ENCODE measurements at regions not wholly inside any gene's neighbourhood (a gene's known extent, or its start where the extent isn't known, plus 50 kb on each side); places are given as distances from the start of the nearest gene placed in this dataset.

- H3K9me3 ChIP-seq (ENCODE audit: control insufficient read depth in 2 of 2, insufficient read depth in 1 of 2, low read length in 1 of 2), result no peaks in the 10 kb centered on the region
- H3K27me3 ChIP-seq (ENCODE audit: control insufficient read depth in 2 of 2, insufficient read depth in 1 of 2, low read length in 1 of 2), result no peaks in the 10 kb centered on the region
- no peak overlapping the region for H3K4me3 ChIP-seq (ENCODE audit: low read length in 2 of 2)
- no peaks in the 10 kb centered on the region for H3K4me1 ChIP-seq (ENCODE audit: control insufficient read depth in 2 of 2, insufficient read depth in 2 of 2, low read length in 2 of 2)
- no peak for DNase-seq (ENCODE audit: low read depth in 6 of 9, low spot score in 9 of 9)
- H3K27ac ChIP-seq (ENCODE audit: low read depth in 1 of 2, low read length in 1 of 2), result no peak overlapping the region
- no peaks in the 10 kb centered on the region for H3K36me3 ChIP-seq (ENCODE audit: control insufficient read depth in 2 of 2, insufficient read depth in 2 of 2, low read length in 1 of 2)
Measured at GRCh38 chr3:67846166-67846565, 191.8 kb upstream of the SUCLG2 start.

GRCh38 chr3:67832817-67833216, 178.4 kb upstream of the SUCLG2 start:
- H3K9me3 ChIP-seq (ENCODE audit: control insufficient read depth in 2 of 2, insufficient read depth in 1 of 2, low read length in 1 of 2), result peaks cover 0 to 3% of the 10 kb centered on the region in 2 donors

GRCh38 chr3:67831262-67831661, 176.8 kb upstream of the SUCLG2 start:
- Histone ChIP-seq H3K36me3 (ENCODE audit: control insufficient read depth in 2 of 2, insufficient read depth in 2 of 2, low read length in 1 of 2) (no peaks in the 10 kb centered on the region), H3K4me1 (ENCODE audit: control insufficient read depth in 2 of 2, insufficient read depth in 2 of 2, low read length in 2 of 2) (no peaks in the 10 kb centered on the region), H3K9me3 (ENCODE audit: control insufficient read depth in 2 of 2, insufficient read depth in 1 of 2, low read length in 1 of 2) (peaks cover 0 to 3% of the 10 kb centered on the region in 2 donors), H3K4me3 (ENCODE audit: low read length in 2 of 2) (no peak overlapping the region), H3K27ac (ENCODE audit: low read depth in 1 of 2, low read length in 1 of 2) (no peak overlapping the region), H3K27me3 (ENCODE audit: control insufficient read depth in 2 of 2, insufficient read depth in 1 of 2, low read length in 1 of 2) (no peaks in the 10 kb centered on the region)
- WGBS, result 89% methylated on average over 3 of the region's 3 CpGs
- DNase-seq (ENCODE audit: low read depth in 6 of 9, low spot score in 9 of 9), result no peak

More at GRCh38 chr3:67832817-67833216, 178.4 kb upstream of the SUCLG2 start:
- Histone ChIP-seq H3K27me3 (ENCODE audit: control insufficient read depth in 2 of 2, insufficient read depth in 1 of 2, low read length in 1 of 2) (no peaks in the 10 kb centered on the region), H3K27ac (ENCODE audit: low read depth in 1 of 2, low read length in 1 of 2) (no peak overlapping the region), H3K4me3 (ENCODE audit: low read length in 2 of 2) (no peak overlapping the region), H3K36me3 (ENCODE audit: control insufficient read depth in 2 of 2, insufficient read depth in 2 of 2, low read length in 1 of 2) (no peaks in the 10 kb centered on the region), H3K4me1 (ENCODE audit: control insufficient read depth in 2 of 2, insufficient read depth in 2 of 2, low read length in 2 of 2) (no peaks in the 10 kb centered on the region)
- no peak for DNase-seq (ENCODE audit: low read depth in 6 of 9, low spot score in 9 of 9)
- WGBS, result 76% methylated on average over 1 of the region's 1 CpG

GRCh38 chr3:67828486-67829010, 174.1 kb upstream of the SUCLG2 start:
- H3K27ac ChIP-seq (ENCODE audit: low read depth in 1 of 2, low read length in 1 of 2), result no peak overlapping the region
- no peaks in the 10 kb centered on the region for H3K4me1 ChIP-seq (ENCODE audit: control insufficient read depth in 2 of 2, insufficient read depth in 2 of 2, low read length in 2 of 2)
- no peaks in the 10 kb centered on the region for H3K9me3 ChIP-seq (ENCODE audit: control insufficient read depth in 2 of 2, insufficient read depth in 1 of 2, low read length in 1 of 2)
- no peaks in the 10 kb centered on the region for H3K27me3 ChIP-seq (ENCODE audit: control insufficient read depth in 2 of 2, insufficient read depth in 1 of 2, low read length in 1 of 2)
- H3K4me3 ChIP-seq (ENCODE audit: low read length in 2 of 2), result no peak overlapping the region
- WGBS, result 97% methylated on average over 1 of the region's 1 CpG
- H3K36me3 ChIP-seq (ENCODE audit: control insufficient read depth in 2 of 2, insufficient read depth in 2 of 2, low read length in 1 of 2), result no peaks in the 10 kb centered on the region
- no peak for DNase-seq (ENCODE audit: low read depth in 6 of 9, low spot score in 9 of 9)

- Histone ChIP-seq H3K36me3 (ENCODE audit: control insufficient read depth in 2 of 2, insufficient read depth in 2 of 2, low read length in 1 of 2) (no peaks in the 10 kb centered on the region), H3K4me1 (ENCODE audit: control insufficient read depth in 2 of 2, insufficient read depth in 2 of 2, low read length in 2 of 2) (no peaks in the 10 kb centered on the region), H3K4me3 (ENCODE audit: low read length in 2 of 2) (no peak overlapping the region), H3K9me3 (ENCODE audit: control insufficient read depth in 2 of 2, insufficient read depth in 1 of 2, low read length in 1 of 2) (no peaks in the 10 kb centered on the region), H3K27ac (ENCODE audit: low read depth in 1 of 2, low read length in 1 of 2) (no peak overlapping the region), H3K27me3 (ENCODE audit: control insufficient read depth in 2 of 2, insufficient read depth in 1 of 2, low read length in 1 of 2) (no peaks in the 10 kb centered on the region)
- 90% methylated on average over 4 of the region's 4 CpGs for WGBS
- no peak for DNase-seq (ENCODE audit: low read depth in 6 of 9, low spot score in 9 of 9)
Measured at GRCh38 chr3:67821135-67821534, 166.7 kb upstream of the SUCLG2 start.

GRCh38 chr3:67819447-67819846, 165.0 kb upstream of the SUCLG2 start:
- Histone ChIP-seq H3K4me3 (ENCODE audit: low read length in 2 of 2) (no peak overlapping the region), H3K27ac (ENCODE audit: low read depth in 1 of 2, low read length in 1 of 2) (no peak overlapping the region), H3K36me3 (ENCODE audit: control insufficient read depth in 2 of 2, insufficient read depth in 2 of 2, low read length in 1 of 2) (no peaks in the 10 kb centered on the region), H3K4me1 (ENCODE audit: control insufficient read depth in 2 of 2, insufficient read depth in 2 of 2, low read length in 2 of 2) (no peaks in the 10 kb centered on the region), H3K9me3 (ENCODE audit: control insufficient read depth in 2 of 2, insufficient read depth in 1 of 2, low read length in 1 of 2) (no peaks in the 10 kb centered on the region), H3K27me3 (ENCODE audit: control insufficient read depth in 2 of 2, insufficient read depth in 1 of 2, low read length in 1 of 2) (no peaks in the 10 kb centered on the region)
- DNase-seq (ENCODE audit: low read depth in 6 of 9, low spot score in 9 of 9), result no peak
- 65% methylated on average over 1 of the region's 1 CpG for WGBS

GRCh38 chr3:67809370-67809935, 155.0 kb upstream of the SUCLG2 start:
- 80% methylated on average over 4 of the region's 4 CpGs for WGBS
- Histone ChIP-seq H3K4me1 (ENCODE audit: control insufficient read depth in 2 of 2, insufficient read depth in 2 of 2, low read length in 2 of 2) (no peaks in the 10 kb centered on the region), H3K36me3 (ENCODE audit: control insufficient read depth in 2 of 2, insufficient read depth in 2 of 2, low read length in 1 of 2) (no peaks in the 10 kb centered on the region), H3K27me3 (ENCODE audit: control insufficient read depth in 2 of 2, insufficient read depth in 1 of 2, low read length in 1 of 2) (no peaks in the 10 kb centered on the region), H3K27ac (ENCODE audit: low read depth in 1 of 2, low read length in 1 of 2) (no peak overlapping the region), H3K4me3 (ENCODE audit: low read length in 2 of 2) (no peak overlapping the region), H3K9me3 (ENCODE audit: control insufficient read depth in 2 of 2, insufficient read depth in 1 of 2, low read length in 1 of 2) (peaks cover 0 to 4% of the 10 kb centered on the region in 2 donors)
- no peak for DNase-seq (ENCODE audit: low read depth in 6 of 9, low spot score in 9 of 9)

- DNase-seq (ENCODE audit: low read depth in 6 of 9, low spot score in 9 of 9), result no peak
- H3K36me3 ChIP-seq (ENCODE audit: control insufficient read depth in 2 of 2, insufficient read depth in 2 of 2, low read length in 1 of 2), result no peaks in the 10 kb centered on the region
- no peaks in the 10 kb centered on the region for H3K27me3 ChIP-seq (ENCODE audit: control insufficient read depth in 2 of 2, insufficient read depth in 1 of 2, low read length in 1 of 2)
- 86% methylated on average over 3 of the region's 3 CpGs for WGBS
- H3K4me1 ChIP-seq (ENCODE audit: control insufficient read depth in 2 of 2, insufficient read depth in 2 of 2, low read length in 2 of 2), result no peaks in the 10 kb centered on the region
- H3K4me3 ChIP-seq (ENCODE audit: low read length in 2 of 2), result no peak overlapping the region
- no peak overlapping the region for H3K27ac ChIP-seq (ENCODE audit: low read depth in 1 of 2, low read length in 1 of 2)
- H3K9me3 ChIP-seq (ENCODE audit: control insufficient read depth in 2 of 2, insufficient read depth in 1 of 2, low read length in 1 of 2), result peaks cover 0 to 4% of the 10 kb centered on the region in 2 donors
Measured at GRCh38 chr3:67808906-67809305, 154.5 kb upstream of the SUCLG2 start.

- peaks cover 0 to 6% of the 10 kb centered on the region in 2 donors for H3K9me3 ChIP-seq (ENCODE audit: control insufficient read depth in 2 of 2, insufficient read depth in 1 of 2, low read length in 1 of 2)
- H3K36me3 ChIP-seq (ENCODE audit: control insufficient read depth in 2 of 2, insufficient read depth in 2 of 2, low read length in 1 of 2), result no peaks in the 10 kb centered on the region
- no peak for DNase-seq (ENCODE audit: low read depth in 6 of 9, low spot score in 9 of 9)
- H3K27ac ChIP-seq (ENCODE audit: low read depth in 1 of 2, low read length in 1 of 2), result no peak overlapping the region
- no peaks in the 10 kb centered on the region for H3K4me1 ChIP-seq (ENCODE audit: control insufficient read depth in 2 of 2, insufficient read depth in 2 of 2, low read length in 2 of 2)
- no peaks in the 10 kb centered on the region for H3K27me3 ChIP-seq (ENCODE audit: control insufficient read depth in 2 of 2, insufficient read depth in 1 of 2, low read length in 1 of 2)
- WGBS, result 90% methylated on average over 3 of the region's 3 CpGs
- H3K4me3 ChIP-seq (ENCODE audit: low read length in 2 of 2), result no peak overlapping the region
Measured at GRCh38 chr3:67804578-67804977, 150.2 kb upstream of the SUCLG2 start.
